ENCODE measurements at regions not wholly inside any gene's neighbourhood (a gene's known extent, or its start where the extent isn't known, plus 50 kb on each side); places are given as distances from the start of the nearest gene placed in this dataset.

DNA sequence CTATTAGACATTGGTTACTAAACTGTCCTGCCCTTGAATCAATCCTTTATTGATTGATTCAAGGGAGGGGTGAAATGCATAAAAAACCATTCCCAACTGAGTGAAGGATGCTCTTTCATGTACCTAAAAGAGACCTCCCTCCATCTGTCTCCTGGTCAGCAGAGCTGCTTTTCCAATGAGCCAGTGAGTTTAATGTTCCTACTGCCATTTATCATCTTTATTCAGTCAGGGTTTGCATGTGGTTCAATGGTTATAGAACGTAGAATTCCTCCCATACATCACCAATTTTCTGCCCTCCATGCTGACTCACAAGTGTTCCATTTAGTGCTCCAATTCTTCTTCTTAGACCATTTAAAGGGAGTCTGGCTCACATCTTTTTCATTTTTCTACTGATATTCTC is 199.1 kb upstream of the PCSK5 start:
- no peak overlapping the region for H3K4me2 ChIP-seq (ENCODE audit: low read length)
- H2AFZ ChIP-seq: no peak overlapping the region
- TF ChIP-seq CTCF (IDR thresholded peaks at IDR 0.05): no peak
- H3K27me3 ChIP-seq (ENCODE audit: control insufficient read depth, insufficient read depth, low read length): no peaks in the 10 kb centered on the region
- H3K4me1 ChIP-seq: no peaks in the 10 kb centered on the region
- no peaks in the 10 kb centered on the region for H3K79me2 ChIP-seq
- no peak overlapping the region for H3K4me3 ChIP-seq (ENCODE audit: low read depth, low read length)
- no peaks in the 10 kb centered on the region for H3K36me3 ChIP-seq (ENCODE audit: control insufficient read depth, insufficient read depth, low read length)
- no peaks in the 10 kb centered on the region for H3K9me3 ChIP-seq (ENCODE audit: control insufficient read depth, low read length)
- H3K9ac ChIP-seq: no peak overlapping the region
- no peak overlapping the region for H3K27ac ChIP-seq

DNA sequence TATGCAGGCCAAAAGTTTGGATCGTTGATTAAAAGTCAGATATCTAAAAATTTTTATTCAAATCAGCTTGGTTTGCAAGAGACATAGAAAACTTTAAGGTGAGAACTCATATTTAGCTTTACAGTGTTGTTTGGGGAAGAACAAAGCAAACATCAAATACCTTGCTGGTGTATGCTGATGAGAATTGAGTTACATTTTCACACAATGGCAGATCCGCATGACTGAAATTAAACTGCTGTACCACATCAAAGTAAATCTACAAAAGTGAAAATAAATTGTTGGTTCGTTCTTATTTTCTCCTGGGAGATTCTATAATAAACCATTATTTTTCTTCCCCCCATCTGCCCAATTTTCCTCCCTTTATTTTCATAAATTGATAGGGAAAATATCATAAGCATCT is 198.2 kb upstream of the PCSK5 start:
- no peak overlapping the region for H3K4me3 ChIP-seq (ENCODE audit: low read depth, low read length)
- H3K4me2 ChIP-seq (ENCODE audit: low read length): no peak overlapping the region
- no peak overlapping the region for H2AFZ ChIP-seq
- no peaks in the 10 kb centered on the region for H3K9me3 ChIP-seq (ENCODE audit: control insufficient read depth, low read length)
- no peak for TF ChIP-seq CTCF (IDR thresholded peaks at IDR 0.05)
- no peaks in the 10 kb centered on the region for H3K36me3 ChIP-seq (ENCODE audit: control insufficient read depth, insufficient read depth, low read length)
- no peak overlapping the region for H3K9ac ChIP-seq
- no peaks in the 10 kb centered on the region for H3K79me2 ChIP-seq
- no peaks in the 10 kb centered on the region for H3K4me1 ChIP-seq
- no peaks in the 10 kb centered on the region for H3K27me3 ChIP-seq (ENCODE audit: control insufficient read depth, insufficient read depth, low read length)
- H3K27ac ChIP-seq: no peak overlapping the region

DNA sequence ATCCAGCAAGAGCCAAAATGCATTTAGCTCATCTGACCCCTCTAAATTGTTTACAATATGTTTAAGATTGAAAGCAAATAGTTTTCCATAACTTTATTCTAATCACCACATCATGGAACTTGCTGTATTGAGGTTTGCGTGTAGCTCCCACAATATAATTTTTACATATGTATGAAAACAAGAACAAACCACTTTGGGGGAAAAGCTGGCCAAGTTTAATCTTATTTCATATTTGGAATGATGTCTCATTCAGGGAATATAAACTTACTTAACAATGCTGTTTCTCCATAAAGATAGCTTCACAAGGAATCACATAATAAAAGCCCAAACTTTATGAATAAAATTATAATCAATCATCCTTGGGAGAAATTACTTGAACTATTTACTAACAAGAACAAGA is 194.6 kb upstream of the PCSK5 start:
- no peak overlapping the region for H3K4me2 ChIP-seq (ENCODE audit: low read length)
- peaks cover 4% of the 10 kb centered on the region for H3K4me1 ChIP-seq
- H3K9me3 ChIP-seq (ENCODE audit: control insufficient read depth, low read length): no peaks in the 10 kb centered on the region
- no peak overlapping the region for H3K4me3 ChIP-seq (ENCODE audit: low read depth, low read length)
- no peaks in the 10 kb centered on the region for H3K36me3 ChIP-seq (ENCODE audit: control insufficient read depth, insufficient read depth, low read length)
- no peak for TF ChIP-seq CTCF (IDR thresholded peaks at IDR 0.05)
- H3K9ac ChIP-seq: no peak overlapping the region
- H3K27ac ChIP-seq: no peak overlapping the region
- no peak overlapping the region for H2AFZ ChIP-seq
- no peaks in the 10 kb centered on the region for H3K27me3 ChIP-seq (ENCODE audit: control insufficient read depth, insufficient read depth, low read length)
- no peaks in the 10 kb centered on the region for H3K79me2 ChIP-seq

GRCh38 chr9:75699017-75699416 is 191.5 kb upstream of the PCSK5 start:
- Histone ChIP-seq H3K79me2 (no peaks in the 10 kb centered on the region), H3K27ac (peak overlapping the region; percentile 32), H3K9me3 (ENCODE audit: control insufficient read depth, low read length) (no peaks in the 10 kb centered on the region), H2AFZ (peak overlapping the region; percentile 38), H3K36me3 (ENCODE audit: control insufficient read depth, insufficient read depth, low read length) (no peaks in the 10 kb centered on the region), H3K4me2 (ENCODE audit: low read length) (no peak overlapping the region), H3K27me3 (ENCODE audit: control insufficient read depth, insufficient read depth, low read length) (no peaks in the 10 kb centered on the region), H3K4me1 (peaks cover 4% of the 10 kb centered on the region), H3K4me3 (ENCODE audit: low read depth, low read length) (no peak overlapping the region), H3K9ac (no peak overlapping the region)
- no peak for TF ChIP-seq CTCF (IDR thresholded peaks at IDR 0.05)

- Histone ChIP-seq H3K4me1 (peaks cover 4% of the 10 kb centered on the region), H3K9ac (no peak overlapping the region), H3K4me3 (ENCODE audit: low read depth, low read length) (no peak overlapping the region), H3K4me2 (ENCODE audit: low read length) (no peak overlapping the region), H3K27ac (no peak overlapping the region), H2AFZ (peak overlapping the region; percentile 25), H3K27me3 (ENCODE audit: control insufficient read depth, insufficient read depth, low read length) (no peaks in the 10 kb centered on the region), H3K36me3 (ENCODE audit: control insufficient read depth, insufficient read depth, low read length) (no peaks in the 10 kb centered on the region), H3K79me2 (no peaks in the 10 kb centered on the region), H3K9me3 (ENCODE audit: control insufficient read depth, low read length) (no peaks in the 10 kb centered on the region)
- no peak for TF ChIP-seq CTCF (IDR thresholded peaks at IDR 0.05)
These were observed 190.7 kb upstream of the PCSK5 start for GRCh38 chr9:75699625-75700251.
